Neuronal stem cell (in vitro differentiated cells): ENCODE measurements at regions not wholly inside any gene's neighbourhood (a gene's known extent, or its start where the extent isn't known, plus 50 kb on each side); places are given as distances from the start of the nearest gene placed in this dataset.
"Not testable (repeated sequence)": the region's sequence is repeated elsewhere in the genome, so short reads cannot be mapped to it uniquely, and the experiment has no call there.

ENCODE experiments used
- DNase-seq: peaks from one replicate; pipeline ENCODE4 v3.0.0-alpha.2; 2013; ENCODE audit warnings: low spot score
- H2AFZ ChIP-seq: one replicate; pipeline ENCODE4 v1.6.1; 2013; ENCODE audit warnings: mild to moderate bottlenecking, low read length, inconsistent platforms
- H2AK5ac ChIP-seq: 2 replicates; pipeline ENCODE4 v1.6.1; 2013; ENCODE audit warnings: low read depth, mild to moderate bottlenecking, inconsistent platforms, low read length, moderate library complexity, mixed read lengths
- H2BK120ac ChIP-seq: 2 replicates; pipeline ENCODE4 v1.6.1; 2013; ENCODE audit warnings: low read depth, mild to moderate bottlenecking, inconsistent platforms, low read length, moderate library complexity, mixed read lengths
- H2BK12ac ChIP-seq: one replicate; pipeline ENCODE4 v1.6.1; 2013; ENCODE audit warnings: low read length, inconsistent platforms
- H2BK15ac ChIP-seq: 2 replicates; pipeline ENCODE4 v1.6.1; 2013; ENCODE audit warnings: mild to moderate bottlenecking, low read length, inconsistent platforms, mixed read lengths
- H2BK5ac ChIP-seq: one replicate; pipeline ENCODE4 v1.6.1; 2013; ENCODE audit warnings: inconsistent platforms, mild to moderate bottlenecking, low read length, moderate library complexity
- H3K14ac ChIP-seq: one replicate; pipeline ENCODE4 v1.6.1; 2013; ENCODE audit warnings: low read length, inconsistent platforms
- H3K18ac ChIP-seq: 2 replicates; pipeline ENCODE4 v1.6.1; 2013; ENCODE audit warnings: low read length, inconsistent platforms
- H3K23ac ChIP-seq: 2 replicates; pipeline ENCODE4 v1.6.1; 2013; ENCODE audit warnings: low read depth, mild to moderate bottlenecking, mixed read lengths, low read length, inconsistent platforms; ENCODE audit not compliant: poor library complexity
- H3K27ac ChIP-seq: replicated peaks from 3 replicates; pipeline ENCODE4 v1.5.1; 2013; ENCODE audit warnings: low read length, inconsistent platforms
- H3K27me3 ChIP-seq, 3 experiments: 2 replicates each; pipeline ENCODE4 v1.6.1; 2013; ENCODE audit warnings: low read length in 3 of 3, mild to moderate bottlenecking in 2 of 3, inconsistent platforms in 1 of 3, low read depth in 1 of 3, mixed read lengths in 1 of 3, moderate library complexity in 1 of 3; ENCODE audit not compliant: control insufficient read depth in 3 of 3, insufficient read depth in 3 of 3
- H3K36me3 ChIP-seq, 2 donors: replicated peaks in 1 of 2; 2 replicates each; pipeline ENCODE4 v1.6.1; 2013; ENCODE audit warnings: low read length in 2 of 2; ENCODE audit not compliant: control insufficient read depth in 2 of 2, insufficient read depth in 2 of 2
- H3K4ac ChIP-seq: 2 replicates; pipeline ENCODE4 v1.6.1; 2013; ENCODE audit warnings: inconsistent platforms, mild to moderate bottlenecking, low read length, moderate library complexity
- H3K4me1 ChIP-seq, 2 donors: 1 replicate in 1 of 2; 2 replicates in 1 of 2; pipeline ENCODE4 v1.6.1; 2013; ENCODE audit warnings: low read length in 2 of 2, low read depth in 1 of 2; ENCODE audit not compliant: control insufficient read depth in 2 of 2, insufficient read depth in 1 of 2
- H3K4me2 ChIP-seq: one replicate; pipeline ENCODE4 v1.6.1; 2013; ENCODE audit warnings: mild to moderate bottlenecking, low read length, inconsistent platforms; ENCODE audit not compliant: insufficient read depth, poor library complexity, severe bottlenecking
- H3K4me3 ChIP-seq, 2 donors: 2 replicates each; pipeline ENCODE4 v1.5.1; 2013; ENCODE audit warnings: low read length in 2 of 2, mild to moderate bottlenecking in 2 of 2, inconsistent platforms in 1 of 2, moderate library complexity in 1 of 2
- H3K79me1 ChIP-seq: one replicate; pipeline ENCODE4 v1.6.1; 2013; ENCODE audit warnings: low read depth, mild to moderate bottlenecking, inconsistent platforms, low read length, moderate library complexity
- H3K9ac ChIP-seq: one replicate; pipeline ENCODE4 v1.6.1; 2013; ENCODE audit warnings: mild to moderate bottlenecking, low read depth, low read length, inconsistent platforms; ENCODE audit not compliant: poor library complexity
- H3K9me3 ChIP-seq, 2 donors: replicated peaks in 1 of 2; 2 replicates each; pipeline versions ENCODE3 to v1.6.1; 2013; ENCODE audit warnings: low read length in 2 of 2, mild to moderate bottlenecking in 2 of 2, inconsistent platforms in 1 of 2, low read depth in 1 of 2, mixed read lengths in 1 of 2, moderate library complexity in 1 of 2; ENCODE audit not compliant: control insufficient read depth in 2 of 2, insufficient read depth in 1 of 2
- H4K8ac ChIP-seq: one replicate; pipeline ENCODE4 v1.6.1; 2013; ENCODE audit warnings: low read depth, mild to moderate bottlenecking, inconsistent platforms, low read length, moderate library complexity
- H4K91ac ChIP-seq: one replicate; pipeline ENCODE4 v1.6.1; 2013; ENCODE audit warnings: low read length, low read depth, mild to moderate bottlenecking, inconsistent platforms; ENCODE audit not compliant: poor library complexity
- whole genome bisulfite sequencing, 2 donors: extraction: QIAGEN DNeasy Blood & Tissue Kit; methylation state at CpG; one replicate each; pipeline ENCODE4 v1.1.7; 2013; ENCODE audit warnings: missing lambda C conversion rate in 2 of 2, mixed read lengths in 1 of 2; ENCODE audit not compliant: insufficient read length in 2 of 2, insufficient replicate concordance in 1 of 2; ENCODE audit errors: extremely low coverage in 2 of 2; 5-methylcytosine and 5-hydroxymethylcytosine counted together

DNA sequence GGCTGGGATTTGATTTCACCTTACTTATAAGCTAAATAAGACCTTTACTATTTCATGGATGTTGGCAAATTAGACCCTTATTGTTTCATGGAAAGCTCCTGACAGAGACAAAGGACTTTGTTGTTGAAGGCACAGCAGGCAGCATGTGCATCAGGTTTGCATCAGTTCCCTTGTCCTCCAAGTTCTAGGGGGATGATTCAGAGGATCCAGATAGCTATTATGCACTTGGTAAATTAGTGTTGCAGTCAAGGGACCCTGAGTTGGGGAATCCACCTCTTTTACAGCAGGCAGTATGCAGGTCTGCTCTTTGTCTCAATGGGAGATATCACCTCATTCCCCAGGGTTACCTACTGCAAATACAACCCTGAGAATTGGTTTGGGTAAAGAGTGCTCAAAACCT lies 131.4 kb upstream of the IGSF10 start:
- Histone ChIP-seq H4K91ac (no peak overlapping the region), H2BK5ac (no peak overlapping the region), H4K8ac (no peak overlapping the region), H3K36me3 (no peaks in the 10 kb centered on the region), H2BK15ac (no peak overlapping the region), H3K4ac (no peak overlapping the region), H3K79me1 (no peaks in the 10 kb centered on the region), H3K27ac (no peak overlapping the region), H3K9me3 (no peaks in the 10 kb centered on the region), H2AK5ac (no peak overlapping the region), H3K27me3 (no peaks in the 10 kb centered on the region), H3K4me3 (no peak overlapping the region), H2AFZ (no peak overlapping the region), H3K4me2 (no peak overlapping the region), H3K14ac (no peak overlapping the region), H3K23ac (no peak overlapping the region), H2BK120ac (no peak overlapping the region), H3K4me1 (peaks cover 0 to 1% of the 10 kb centered on the region in 2 donors), H3K18ac (no peak overlapping the region), H3K9ac (no peak overlapping the region), H2BK12ac (no peak overlapping the region)
- DNase-seq, result no peak

DNA sequence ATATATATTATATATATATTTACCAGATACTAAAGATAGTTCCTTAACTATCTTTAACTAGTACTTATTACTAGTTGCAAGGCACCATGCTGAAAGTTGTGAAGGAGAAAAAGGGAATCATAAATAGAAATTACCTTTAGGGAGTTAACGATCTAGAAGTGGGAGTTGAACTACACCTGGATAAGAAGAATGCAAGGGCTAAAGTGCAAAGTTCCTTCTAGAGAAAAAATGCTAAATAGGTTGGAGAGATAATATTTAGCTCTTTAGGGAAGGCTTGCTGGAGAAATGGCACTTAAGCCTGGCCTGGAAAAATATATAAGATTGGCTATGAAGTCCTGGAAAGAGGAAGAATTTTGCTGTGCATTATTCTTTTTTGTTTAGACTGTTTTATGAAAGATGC lies 130.6 kb upstream of the IGSF10 start:
- no peak overlapping the region for H2BK5ac ChIP-seq
- no CpG with 5 or more reads among the region's 1 CpG for WGBS, 2 donors
- no peak overlapping the region for H2BK15ac ChIP-seq
- no peaks in the 10 kb centered on the region for H3K36me3 ChIP-seq
- no peak overlapping the region for H3K27ac ChIP-seq
- H2AK5ac ChIP-seq, result no peak overlapping the region
- H3K4me1 ChIP-seq, result peaks cover 0 to 1% of the 10 kb centered on the region in 2 donors
- H2AFZ ChIP-seq, result no peak overlapping the region
- H3K4me3 ChIP-seq, result no peak overlapping the region
- H4K8ac ChIP-seq, result no peak overlapping the region
- no peaks in the 10 kb centered on the region for H3K27me3 ChIP-seq
- no peak overlapping the region for H2BK120ac ChIP-seq
- H3K9me3 ChIP-seq, result no peaks in the 10 kb centered on the region
- H3K9ac ChIP-seq, result no peak overlapping the region
- no peak overlapping the region for H3K18ac ChIP-seq
- H3K4ac ChIP-seq, result no peak overlapping the region
- no peak overlapping the region for H3K23ac ChIP-seq
- H4K91ac ChIP-seq, result no peak overlapping the region
- no peak overlapping the region for H3K4me2 ChIP-seq
- no peaks in the 10 kb centered on the region for H3K79me1 ChIP-seq
- no peak for DNase-seq
- H3K14ac ChIP-seq, result no peak overlapping the region
- H2BK12ac ChIP-seq, result no peak overlapping the region

DNA sequence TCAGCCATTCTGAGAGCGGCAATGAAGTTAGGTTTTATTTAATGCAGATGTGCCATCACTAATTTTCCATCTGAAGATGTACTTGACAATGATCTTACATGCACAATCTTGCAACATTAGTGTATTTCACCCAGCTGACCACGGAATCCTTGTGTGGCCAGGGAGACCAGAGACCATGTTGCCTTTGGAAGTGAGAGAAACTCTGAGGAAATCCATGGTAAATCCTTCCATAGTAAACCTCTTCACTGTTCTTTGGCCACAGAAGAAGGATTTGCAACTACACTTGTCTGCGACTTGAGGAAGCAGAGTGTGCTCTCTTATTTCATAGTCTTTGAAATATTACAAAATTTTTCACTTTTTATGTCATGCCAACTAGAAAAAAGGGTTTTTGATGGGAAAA lies 128.4 kb upstream of the IGSF10 start:
- H4K91ac ChIP-seq, result no peak overlapping the region
- no peak overlapping the region for H3K4me2 ChIP-seq
- H3K9ac ChIP-seq, result no peak overlapping the region
- H3K4me3 ChIP-seq, result no peak overlapping the region
- no peak overlapping the region for H2BK120ac ChIP-seq
- no CpG with 5 or more reads among the region's 3 CpGs for WGBS, 2 donors
- no peak overlapping the region for H3K14ac ChIP-seq
- no peak overlapping the region for H2BK15ac ChIP-seq
- no peaks in the 10 kb centered on the region for H3K36me3 ChIP-seq
- no peaks in the 10 kb centered on the region for H3K27me3 ChIP-seq
- no peak overlapping the region for H3K18ac ChIP-seq
- no peak overlapping the region for H3K27ac ChIP-seq
- no peaks in the 10 kb centered on the region for H3K79me1 ChIP-seq
- no peaks in the 10 kb centered on the region for H3K9me3 ChIP-seq
- no peak overlapping the region for H2BK5ac ChIP-seq
- H2AFZ ChIP-seq, result no peak overlapping the region
- DNase-seq, result no peak
- no peak overlapping the region for H3K4ac ChIP-seq
- no peak overlapping the region for H4K8ac ChIP-seq
- H3K23ac ChIP-seq, result no peak overlapping the region
- peaks cover 0 to 1% of the 10 kb centered on the region in 2 donors for H3K4me1 ChIP-seq
- no peak overlapping the region for H2BK12ac ChIP-seq
- H2AK5ac ChIP-seq, result no peak overlapping the region

DNA sequence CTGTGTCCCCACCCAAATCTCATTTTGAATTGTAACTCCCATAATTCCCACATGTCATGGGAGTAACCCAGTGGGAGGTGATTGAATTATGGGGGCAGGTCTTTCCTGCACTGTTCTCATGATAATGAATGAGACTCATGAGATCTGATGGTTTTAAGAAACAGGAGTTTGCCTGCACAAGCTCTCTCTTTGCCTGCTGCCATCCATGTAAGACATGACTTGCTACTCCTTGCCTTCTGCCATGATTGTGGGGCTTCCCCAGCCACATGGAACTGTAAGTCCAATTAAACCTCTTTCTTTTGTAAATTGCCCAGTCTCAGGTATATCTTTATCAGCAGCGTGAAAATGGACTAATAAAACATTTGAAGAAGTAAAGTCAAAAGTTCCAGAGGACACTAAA lies 126.8 kb upstream of the IGSF10 start:
- H3K4me1 ChIP-seq, H3K4me2 ChIP-seq, H2AK5ac ChIP-seq, H4K8ac ChIP-seq, H3K9ac ChIP-seq, H3K27me3 ChIP-seq, H2BK12ac ChIP-seq, H4K91ac ChIP-seq, H2AFZ ChIP-seq, H3K79me1 ChIP-seq, H3K9me3 ChIP-seq, H3K14ac ChIP-seq, H2BK15ac ChIP-seq, H3K4me3 ChIP-seq, DNase-seq, H3K27ac ChIP-seq, H3K4ac ChIP-seq, H3K36me3 ChIP-seq, H2BK120ac ChIP-seq, H3K23ac ChIP-seq, H3K18ac ChIP-seq, H2BK5ac ChIP-seq: not testable (repeated sequence)
- no CpG with 5 or more reads among the region's 1 CpG for WGBS, 2 donors
